HG03575 (cell line): ENCODE measurements at regions not wholly inside any gene's neighbourhood (a gene's known extent, or its start where the extent isn't known, plus 50 kb on each side); places are given as distances from the start of the nearest gene placed in this dataset.
A peak's percentile ranks its signal among the peaks of the same experiment; 100 is the strongest.

Experiments
- ATAC-seq: cut with Tn5 transposase; IDR thresholded peaks from one replicate; pipeline ENCODE4 v1.9.1; 2021; ENCODE audit not compliant: unreplicated experiment, insufficient number of reproducible peaks, low FRiP score; ENCODE audit errors: extremely low read depth

- ATAC-seq: no peak
Observed at GRCh38 chr2:7994397-7994951, 687.4 kb upstream of the ID2 start.

DNA sequence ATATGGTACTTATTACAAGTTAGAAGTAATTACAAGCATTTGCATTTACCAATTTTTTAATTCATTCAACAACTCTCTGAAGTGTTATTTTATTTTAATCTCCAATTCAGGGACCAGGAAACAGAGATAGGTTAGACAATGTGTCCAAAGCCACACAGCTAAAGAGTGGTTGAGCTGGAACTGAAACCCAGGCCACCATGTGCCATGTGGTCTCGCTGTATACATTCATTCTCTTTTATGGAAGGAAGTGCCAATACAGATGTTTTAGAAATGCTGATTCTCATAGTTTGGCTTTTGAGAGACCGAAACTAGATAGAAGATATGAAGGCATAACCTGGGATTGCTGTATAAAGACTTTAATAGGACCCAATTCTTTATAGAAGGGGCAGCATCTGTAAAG lies 684.6 kb upstream of the ID2 start:
- no peak for ATAC-seq

DNA sequence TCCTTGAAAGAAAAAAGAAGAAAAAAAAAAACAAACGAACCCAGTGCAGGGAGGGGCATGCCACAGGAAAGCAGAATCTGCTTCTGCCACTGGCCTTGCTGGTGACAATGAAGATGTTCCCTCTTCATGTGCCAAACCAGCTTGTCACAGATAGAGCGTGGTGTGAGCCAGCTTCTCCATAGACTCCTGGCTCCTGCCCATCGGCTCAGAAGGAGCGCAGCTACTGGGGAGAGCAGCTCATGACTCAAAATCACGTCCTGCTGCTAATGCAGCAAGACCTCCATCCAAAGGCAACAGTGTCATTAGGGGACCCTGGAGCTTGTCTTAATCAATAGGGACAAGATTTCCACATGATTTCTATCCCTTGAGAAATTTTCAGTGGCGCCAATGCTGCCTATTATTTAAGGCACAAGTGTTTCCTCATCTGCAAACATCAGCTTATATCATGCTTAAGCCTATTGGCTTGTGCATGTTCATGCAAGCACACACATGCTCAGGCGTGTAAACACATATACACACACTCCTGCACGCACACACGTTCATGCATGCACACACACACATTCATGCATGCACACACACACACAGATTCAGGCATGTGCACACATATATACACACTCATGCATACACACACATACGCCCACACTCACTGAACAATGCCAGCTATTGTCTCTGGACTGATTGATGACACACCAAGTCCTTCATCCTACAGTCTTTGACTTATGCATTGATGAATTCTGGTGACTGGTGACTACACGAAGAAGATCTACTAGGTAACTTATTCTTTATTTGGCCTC lies 682.0 kb upstream of the ID2 start:
- ATAC-seq: no peak

DNA sequence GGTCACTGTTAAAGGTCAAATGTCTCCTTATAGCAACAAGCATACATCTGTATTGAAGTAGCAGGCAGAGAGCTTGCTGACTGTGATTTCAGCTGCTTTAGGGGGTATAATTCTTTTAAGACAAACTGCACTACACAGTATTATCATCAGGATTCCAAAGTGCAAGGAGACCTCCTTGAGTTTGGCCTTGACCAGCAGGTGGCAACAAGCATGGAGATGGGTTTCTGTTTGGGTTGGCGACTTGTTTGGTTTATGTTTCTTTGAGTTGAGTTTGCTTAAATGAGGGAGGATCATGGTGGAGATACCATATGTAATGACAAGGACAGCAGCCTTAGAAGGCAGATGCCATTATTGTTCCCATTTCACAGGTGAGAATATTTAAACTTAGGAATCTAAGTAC lies 681.0 kb upstream of the ID2 start:
- no peak for ATAC-seq

DNA sequence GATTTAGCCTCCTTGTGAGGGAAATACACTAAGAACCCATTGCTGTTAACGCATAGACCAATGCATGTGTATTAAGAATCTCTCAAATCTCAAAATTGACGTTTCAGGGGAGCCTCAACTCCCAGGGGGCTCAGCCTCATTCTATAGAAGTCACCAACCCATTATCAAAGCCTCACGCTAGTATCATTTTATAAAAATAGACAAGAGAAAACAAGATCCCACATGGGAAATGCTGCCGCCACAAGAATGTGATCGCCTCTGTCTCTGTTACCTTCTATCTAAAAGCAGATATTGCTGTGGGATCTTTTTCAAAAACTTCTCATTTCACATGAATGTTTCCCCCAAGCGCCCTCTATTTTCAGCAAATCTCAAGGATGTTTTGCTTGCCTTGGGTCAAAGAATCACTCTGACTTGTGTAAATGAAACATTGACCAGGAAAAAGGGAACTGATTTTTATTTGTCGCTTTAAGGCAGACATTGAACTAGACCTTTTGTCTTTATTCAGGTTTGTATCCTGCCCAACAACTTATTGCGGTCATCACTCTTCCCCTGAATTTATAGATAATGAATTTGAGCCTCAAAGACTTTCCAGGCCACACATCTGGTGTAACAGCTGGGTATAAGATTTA lies 679.0 kb upstream of the ID2 start:
- ATAC-seq: no peak

- ATAC-seq: no peak
Observed at GRCh38 chr2:8003462-8004075, 678.3 kb upstream of the ID2 start.

DNA sequence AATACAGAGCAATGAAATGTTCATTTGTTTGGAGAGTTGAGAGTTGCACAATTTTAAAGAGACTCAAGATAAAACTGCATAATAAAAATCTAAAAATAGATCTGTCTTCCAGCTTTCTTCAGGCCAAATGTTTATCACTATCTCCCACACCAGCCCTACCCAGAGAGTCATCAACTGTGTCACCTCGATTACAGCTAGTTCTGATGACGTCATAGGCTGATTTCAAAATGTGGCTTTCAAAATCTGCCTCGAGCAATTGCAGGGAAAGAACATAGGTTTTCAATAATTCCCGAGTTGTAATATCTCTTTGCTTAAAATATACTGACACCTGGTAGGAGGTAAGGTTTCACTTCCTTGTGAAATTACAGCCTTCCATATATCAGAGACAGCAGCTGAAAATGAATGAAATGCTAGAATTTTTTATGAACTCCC lies 677.6 kb upstream of the ID2 start:
- ATAC-seq: no peak

GRCh38 chr2:8006181-8006580 lies 675.7 kb upstream of the ID2 start:
- ATAC-seq: no peak

GRCh38 chr2:8006626-8007025 lies 675.2 kb upstream of the ID2 start:
- no peak for ATAC-seq

DNA sequence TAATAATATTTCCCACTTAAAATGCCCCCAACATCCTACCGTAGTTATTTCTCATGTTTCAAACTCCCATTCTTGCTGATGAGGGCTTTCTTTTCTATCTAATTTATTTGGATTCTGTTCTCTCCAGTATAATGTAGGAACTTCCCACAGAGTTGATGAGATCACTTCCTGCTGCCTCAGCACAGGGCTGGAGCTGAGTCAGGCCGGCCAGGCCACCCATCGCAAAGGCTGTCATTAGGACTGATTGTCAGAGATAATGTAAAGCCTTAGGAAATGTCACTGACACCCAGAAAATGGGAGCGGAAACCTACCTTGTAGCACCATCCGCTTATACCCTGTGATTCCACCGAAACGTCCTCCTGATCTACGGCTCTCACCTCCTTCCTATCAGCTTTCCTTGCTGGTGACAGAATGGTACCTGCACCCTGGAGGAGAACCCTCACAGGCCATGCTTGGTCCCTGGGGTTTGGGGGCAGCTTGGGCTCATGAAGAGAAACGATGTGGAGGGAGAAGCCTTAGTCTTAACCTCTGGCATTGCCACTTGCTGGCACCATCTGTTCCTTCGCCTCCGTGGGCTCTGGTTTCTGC lies 672.8 kb upstream of the ID2 start:
- no peak for ATAC-seq

DNA sequence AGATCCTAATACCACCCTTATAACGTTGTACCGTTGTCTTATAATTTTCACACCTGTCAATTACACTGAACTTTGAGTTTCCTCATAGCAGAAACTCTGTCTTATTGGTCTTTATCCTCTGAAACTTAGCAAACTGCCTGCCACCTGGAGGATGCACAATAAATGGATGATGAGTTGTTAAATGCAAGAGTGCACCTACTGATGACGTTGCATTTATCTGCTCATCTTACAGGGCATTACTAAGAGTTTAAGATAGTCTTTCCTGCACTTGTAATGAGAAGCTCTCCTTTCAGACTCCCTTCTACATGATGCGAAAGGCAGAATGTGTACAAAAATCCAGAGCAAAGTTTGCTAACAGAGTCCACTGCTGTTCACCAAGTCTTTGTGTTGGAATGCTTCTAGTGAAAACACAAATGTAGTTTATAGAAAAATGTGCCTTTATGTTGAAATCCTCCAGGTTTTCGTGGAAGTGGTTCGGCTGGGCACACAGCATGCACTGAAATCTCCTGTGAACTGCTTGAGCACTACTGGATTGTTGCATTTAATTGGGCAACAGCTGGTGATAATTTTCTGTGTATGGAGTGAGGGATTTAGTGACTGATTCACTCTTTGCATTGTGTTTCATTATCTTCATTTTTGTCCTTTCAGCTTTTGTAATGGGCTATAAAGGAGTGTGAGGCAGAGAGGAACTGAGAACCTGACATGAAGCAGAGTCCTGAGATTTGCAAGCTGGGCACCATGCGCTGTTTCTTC lies 665.8 kb upstream of the ID2 start:
- no peak for ATAC-seq

DNA sequence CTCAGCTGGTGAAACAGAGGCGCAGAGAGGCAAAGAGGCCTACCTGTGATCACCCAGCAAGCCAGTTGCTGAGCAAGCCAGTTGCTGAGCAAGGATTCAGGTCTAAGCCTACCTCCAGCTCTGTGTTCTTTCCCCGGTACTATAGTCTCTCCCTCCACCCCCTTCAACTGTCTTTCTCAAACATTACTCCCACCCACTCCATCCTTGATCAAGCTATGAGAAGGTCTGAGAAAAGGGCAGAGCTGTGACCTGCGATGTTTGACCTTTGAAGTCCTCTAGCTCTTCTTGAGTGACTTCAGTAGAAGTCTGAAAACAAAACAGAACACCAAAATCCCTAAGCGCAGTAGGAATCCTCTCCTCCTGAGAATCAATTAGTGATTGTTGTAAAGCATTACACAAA lies 665.2 kb upstream of the ID2 start:
- ATAC-seq: no peak

DNA sequence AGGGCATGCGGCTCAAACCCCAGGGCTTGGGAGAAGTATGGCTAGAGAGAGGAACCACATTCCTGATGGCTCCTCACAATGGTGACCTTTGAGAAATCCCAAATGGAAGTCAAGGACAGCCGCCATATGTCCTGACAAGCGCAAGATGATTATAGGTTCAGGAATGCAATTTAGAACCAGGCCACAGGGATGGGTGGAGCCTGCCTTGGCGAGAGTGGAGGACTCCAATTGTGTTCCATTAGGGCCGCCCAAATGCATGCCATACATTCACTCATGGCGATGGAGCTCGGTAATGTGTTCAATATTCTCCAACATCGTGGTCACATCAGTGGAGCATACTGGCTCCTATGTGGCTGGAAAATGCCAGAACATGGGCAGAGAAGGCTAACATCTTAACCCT lies 662.9 kb upstream of the ID2 start:
- ATAC-seq: no peak

DNA sequence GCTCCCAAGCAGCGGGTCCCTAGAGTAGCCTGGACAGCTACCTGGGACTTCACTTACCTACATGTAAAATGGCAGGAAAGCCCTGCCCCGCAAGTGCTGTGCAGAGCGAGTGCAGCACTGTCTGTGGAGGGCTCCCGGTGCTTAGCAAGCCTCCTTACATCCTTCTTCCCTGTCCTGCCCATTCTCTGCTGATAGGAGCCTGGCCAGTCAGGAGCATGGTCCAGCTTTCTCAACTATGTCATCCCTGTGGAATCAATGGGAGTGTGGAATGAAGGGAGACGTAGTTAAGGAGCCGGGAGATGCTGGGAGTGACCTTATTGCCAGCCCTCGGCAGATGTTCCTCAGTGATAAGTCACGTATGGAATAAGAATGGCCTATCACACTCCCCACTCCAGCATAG lies 661.9 kb upstream of the ID2 start:
- no peak for ATAC-seq

GRCh38 chr2:8021921-8022320 lies 659.9 kb upstream of the ID2 start:
- no peak for ATAC-seq

DNA sequence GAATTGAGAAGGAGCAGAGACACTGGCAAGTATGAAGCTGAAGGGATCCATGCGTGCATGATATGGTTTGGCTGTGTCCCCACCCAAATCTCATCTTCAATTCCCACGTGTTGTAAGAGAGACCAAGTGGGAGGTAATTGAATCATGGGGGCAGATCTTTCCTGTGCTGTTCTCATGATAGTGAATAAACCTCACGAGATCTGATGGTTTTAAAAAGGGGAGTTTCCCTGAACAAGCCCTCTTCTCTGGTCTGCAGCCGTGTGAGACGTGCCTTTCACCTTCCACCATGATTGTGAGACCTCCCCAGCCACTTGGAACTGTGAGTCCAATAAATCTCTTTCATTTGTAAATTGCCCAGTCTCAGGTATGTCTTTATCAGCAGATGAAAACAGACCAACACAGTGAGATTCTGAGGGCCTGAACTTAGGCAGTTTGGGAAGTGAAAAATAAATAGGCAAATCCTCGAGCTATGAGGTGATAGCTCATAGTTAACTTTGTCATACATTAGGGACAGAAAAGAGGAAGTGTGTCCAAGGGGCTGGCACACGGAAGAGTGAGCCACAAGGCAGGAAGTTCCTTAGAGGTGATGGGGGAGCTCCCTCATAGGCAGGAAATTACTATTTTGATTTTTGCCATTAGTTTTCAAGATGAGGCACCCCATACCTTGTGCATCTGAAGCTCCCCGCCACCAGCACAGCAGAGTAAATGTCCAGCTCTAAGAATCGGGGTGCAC lies 658.8 kb upstream of the ID2 start:
- peak; percentile 57 for ATAC-seq

GRCh38 chr2:8024506-8024905 lies 657.4 kb upstream of the ID2 start:
- ATAC-seq: no peak

GRCh38 chr2:8026381-8026780 lies 655.5 kb upstream of the ID2 start:
- no peak for ATAC-seq
